Dendritic cell treated with granulocyte-macrophage colony-stimulating factor and Interleukin-4, amounts not matched to agents 40 ng/mL and 50 ng/mL, for 4 days (primary cell): ENCODE measurements at regions not wholly inside any gene's neighbourhood (a gene's known extent, or its start where the extent isn't known, plus 50 kb on each side); places are given as distances from the start of the nearest gene placed in this dataset.

Experiments
- H3K27ac Mint-ChIP-seq: one replicate; pipeline ENCODE4 v1.8.0; 2022; ENCODE audit warnings: mild to moderate bottlenecking, mixed read lengths
- H3K27me3 Mint-ChIP-seq: one replicate; pipeline ENCODE4 v1.8.0; 2022; ENCODE audit warnings: mild to moderate bottlenecking, mixed read lengths
- H3K36me3 Mint-ChIP-seq: one replicate; pipeline ENCODE4 v1.8.0; 2022; ENCODE audit warnings: low read depth, mixed read lengths
- H3K4me1 Mint-ChIP-seq: one replicate; pipeline ENCODE4 v1.8.0; 2022; ENCODE audit warnings: low read depth, mixed read lengths
- H3K4me3 Mint-ChIP-seq: one replicate; pipeline ENCODE4 v1.8.0; 2022; ENCODE audit warnings: mild to moderate bottlenecking, moderate library complexity, mixed read lengths
- H3K9me3 Mint-ChIP-seq: one replicate; pipeline ENCODE4 v1.8.0; 2022; ENCODE audit warnings: mixed read lengths
- intact Hi-C: fragments of 100-400 bp; cut with micrococcal nuclease; formaldehyde crosslinking; loops from one replicate; pipeline ENCODE4 v1.15.0; 2022

DNA sequence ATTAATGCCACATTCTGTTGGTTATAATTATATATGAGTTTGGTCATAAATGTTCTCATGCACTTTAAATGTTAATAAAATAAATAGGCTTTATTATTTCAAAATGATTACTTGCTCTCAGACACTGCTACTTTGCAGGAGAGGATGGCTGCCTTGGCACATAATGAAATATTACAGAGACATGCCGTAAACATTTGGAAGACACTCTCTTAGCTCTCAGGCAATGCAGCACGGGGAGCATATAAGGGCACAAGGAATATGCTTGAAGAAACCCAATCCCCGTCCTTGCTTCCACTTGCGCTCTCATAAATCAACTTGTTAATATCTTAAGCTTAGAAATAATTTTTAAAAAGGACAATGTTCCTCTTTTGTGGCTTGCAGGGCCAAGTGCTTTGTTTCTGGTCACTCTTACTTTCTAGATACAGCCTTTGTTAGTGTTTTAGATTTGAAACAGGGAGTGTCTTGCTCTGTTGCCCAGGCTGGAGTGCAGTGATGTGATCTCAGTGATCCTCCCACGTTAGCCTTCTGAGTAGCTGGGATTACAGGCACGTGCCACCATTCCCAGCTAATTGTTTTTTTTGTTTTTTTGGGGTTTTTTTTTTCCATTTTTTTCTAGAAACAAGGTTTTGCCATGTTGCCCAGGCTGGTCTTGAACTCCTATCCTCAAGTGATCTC lies 445.0 kb downstream of the SPRY1 start:
- Mint-ChIP-seq H3K27ac (no peak overlapping the region), H3K4me3 (no peak overlapping the region), H3K36me3 (no peaks in the 10 kb centered on the region), H3K9me3 (no peaks in the 10 kb centered on the region), H3K4me1 (no peaks in the 10 kb centered on the region), H3K27me3 (no peaks in the 10 kb centered on the region)
- intact Hi-C loops, result no loop called here

- Mint-ChIP-seq H3K27me3 (no peaks in the 10 kb centered on the region), H3K27ac (no peak overlapping the region), H3K4me3 (no peak overlapping the region), H3K36me3 (no peaks in the 10 kb centered on the region), H3K4me1 (no peaks in the 10 kb centered on the region), H3K9me3 (no peaks in the 10 kb centered on the region)
- intact Hi-C loops, result no loop called here
Measured at GRCh38 chr4:123843137-123843536, 446.5 kb downstream of the SPRY1 start.

- Mint-ChIP-seq H3K36me3 (no peaks in the 10 kb centered on the region), H3K9me3 (no peaks in the 10 kb centered on the region), H3K27ac (no peak overlapping the region), H3K4me1 (no peaks in the 10 kb centered on the region), H3K4me3 (no peak overlapping the region), H3K27me3 (no peaks in the 10 kb centered on the region)
- intact Hi-C loops, result no loop called here
Measured at GRCh38 chr4:123844374-123844773, 447.8 kb downstream of the SPRY1 start.

DNA sequence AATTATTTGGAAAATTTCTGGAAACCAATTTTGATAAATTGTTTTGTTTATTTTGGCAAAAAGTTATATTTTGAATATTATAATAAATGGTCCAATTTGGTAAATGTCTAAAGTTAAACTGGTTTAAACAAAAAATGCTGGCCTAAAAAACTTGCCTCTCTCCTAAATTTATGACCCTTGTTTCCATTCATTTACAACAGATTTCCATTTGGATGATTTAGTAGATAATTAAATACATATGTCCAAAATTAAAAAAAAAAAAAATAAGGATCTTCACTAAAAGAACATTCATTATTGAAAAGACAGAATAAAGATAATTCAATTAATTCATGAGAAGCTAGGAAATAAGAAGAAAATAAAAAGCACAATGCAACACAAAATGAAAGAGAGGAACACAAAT lies 449.5 kb downstream of the SPRY1 start:
- Mint-ChIP-seq H3K4me1 (no peaks in the 10 kb centered on the region), H3K36me3 (no peaks in the 10 kb centered on the region), H3K9me3 (no peaks in the 10 kb centered on the region), H3K27me3 (no peaks in the 10 kb centered on the region), H3K4me3 (no peak overlapping the region), H3K27ac (no peak overlapping the region)
- intact Hi-C loops, result no loop called here

- Mint-ChIP-seq H3K27me3 (no peaks in the 10 kb centered on the region), H3K36me3 (no peaks in the 10 kb centered on the region), H3K9me3 (no peaks in the 10 kb centered on the region), H3K27ac (no peak overlapping the region), H3K4me3 (no peak overlapping the region), H3K4me1 (no peaks in the 10 kb centered on the region)
- intact Hi-C loops, result no loop called here
Measured at GRCh38 chr4:123846561-123846960, 450.0 kb downstream of the SPRY1 start.

GRCh38 chr4:123848606-123849005 lies 452.0 kb downstream of the SPRY1 start:
- Mint-ChIP-seq H3K4me1 (no peaks in the 10 kb centered on the region), H3K9me3 (no peaks in the 10 kb centered on the region), H3K4me3 (no peak overlapping the region), H3K27me3 (no peaks in the 10 kb centered on the region), H3K27ac (no peak overlapping the region), H3K36me3 (no peaks in the 10 kb centered on the region)
- intact Hi-C loops, result no loop called here

DNA sequence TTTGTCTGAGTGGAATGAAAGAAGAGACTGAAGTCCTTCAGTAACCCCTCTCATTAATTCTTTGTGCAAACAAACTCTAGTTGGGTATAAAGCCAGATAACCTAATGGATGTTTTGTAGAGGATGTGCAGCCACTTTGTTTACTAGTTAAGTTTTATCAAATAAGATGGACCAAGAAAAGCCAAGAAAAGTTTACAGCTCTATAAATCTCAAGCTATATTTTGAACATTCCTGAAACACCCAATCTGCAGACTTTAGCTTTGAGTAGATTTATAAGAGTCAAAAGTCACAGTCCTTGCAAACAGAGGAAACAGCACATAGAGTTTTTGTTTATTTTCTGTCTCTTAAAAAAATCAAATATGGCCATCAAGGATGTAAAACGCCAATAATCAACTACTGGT lies 452.9 kb downstream of the SPRY1 start:
- Mint-ChIP-seq H3K4me3 (no peak overlapping the region), H3K27ac (no peak overlapping the region), H3K4me1 (no peaks in the 10 kb centered on the region), H3K27me3 (no peaks in the 10 kb centered on the region), H3K9me3 (no peaks in the 10 kb centered on the region), H3K36me3 (no peaks in the 10 kb centered on the region)
- intact Hi-C loops, result no loop called here

- no peaks in the 10 kb centered on the region for H3K4me1 Mint-ChIP-seq
- no peaks in the 10 kb centered on the region for H3K9me3 Mint-ChIP-seq
- H3K36me3 Mint-ChIP-seq, result no peaks in the 10 kb centered on the region
- intact Hi-C loops, result no loop called here
- H3K4me3 Mint-ChIP-seq, result no peak overlapping the region
- no peak overlapping the region for H3K27ac Mint-ChIP-seq
- H3K27me3 Mint-ChIP-seq, result no peaks in the 10 kb centered on the region
Measured at GRCh38 chr4:123851521-123851920, 454.9 kb downstream of the SPRY1 start.

GRCh38 chr4:123853651-123854050 lies 457.1 kb downstream of the SPRY1 start:
- no peaks in the 10 kb centered on the region for H3K36me3 Mint-ChIP-seq
- no peak overlapping the region for H3K4me3 Mint-ChIP-seq
- intact Hi-C loops, result no loop called here
- H3K9me3 Mint-ChIP-seq, result no peaks in the 10 kb centered on the region
- H3K27ac Mint-ChIP-seq, result no peak overlapping the region
- H3K27me3 Mint-ChIP-seq, result no peaks in the 10 kb centered on the region
- H3K4me1 Mint-ChIP-seq, result no peaks in the 10 kb centered on the region

DNA sequence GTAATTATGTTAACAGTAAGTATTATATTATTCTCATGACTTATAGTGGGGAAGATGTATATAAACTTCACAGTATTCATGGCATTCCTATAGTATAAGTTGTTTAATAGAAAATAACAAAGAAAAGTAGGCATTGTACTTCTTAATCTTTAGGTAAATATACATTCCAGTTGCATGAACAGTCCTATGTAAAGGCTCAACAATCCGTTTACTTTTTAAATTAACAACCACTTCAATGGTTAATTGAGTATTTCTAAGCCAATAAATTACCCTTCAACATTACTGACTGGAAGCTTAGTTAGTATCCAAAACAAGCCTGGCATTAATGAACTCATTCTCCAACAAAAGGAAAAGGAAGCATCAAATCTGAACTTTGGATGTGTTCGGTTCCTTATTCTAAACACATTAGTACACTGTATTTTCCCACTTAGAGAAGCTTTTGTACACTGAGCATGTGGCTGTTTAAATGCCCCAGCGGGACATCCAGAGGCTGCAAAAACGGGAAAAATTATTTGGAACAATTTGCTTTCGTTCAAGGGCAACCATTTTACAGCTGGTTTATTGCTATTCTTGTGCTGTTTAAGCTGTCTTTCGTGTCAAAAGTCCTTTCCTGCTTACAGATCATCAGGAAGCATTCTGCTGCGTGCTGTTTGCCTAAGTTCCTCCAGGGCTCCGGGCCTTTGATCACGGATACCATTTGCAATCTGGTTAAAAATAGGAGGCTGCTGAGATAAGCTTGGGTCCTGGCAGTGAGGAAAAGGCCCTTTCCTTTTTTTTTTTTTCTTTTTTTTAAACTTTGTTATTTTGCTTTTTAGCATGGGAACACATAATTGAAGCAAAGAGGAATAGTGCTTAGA lies 460.3 kb downstream of the SPRY1 start:
- no peaks in the 10 kb centered on the region for H3K27me3 Mint-ChIP-seq

DNA sequence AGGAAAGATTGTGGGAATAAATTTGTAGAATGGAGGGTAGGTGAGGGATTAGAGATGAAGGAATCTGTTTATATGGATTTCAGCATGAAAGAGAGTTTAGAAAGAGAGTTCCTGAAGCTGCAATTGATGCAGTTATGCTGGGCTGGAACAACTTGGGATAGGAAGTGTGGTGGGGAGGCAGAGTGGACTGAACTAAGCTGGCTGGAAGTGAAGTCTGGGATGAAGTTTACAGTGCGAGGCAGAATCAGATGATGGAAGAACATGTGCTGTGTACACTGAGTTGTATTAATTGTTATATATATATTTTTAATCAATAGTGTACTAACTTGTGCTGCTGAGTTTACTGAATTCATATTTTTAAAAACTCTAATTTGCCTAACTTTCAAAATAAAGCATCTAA lies 461.9 kb downstream of the SPRY1 start:
- no peaks in the 10 kb centered on the region for H3K27me3 Mint-ChIP-seq
- H3K4me1 Mint-ChIP-seq, result no peaks in the 10 kb centered on the region
- intact Hi-C loops, result no loop called here
- H3K27ac Mint-ChIP-seq, result no peak overlapping the region
- H3K36me3 Mint-ChIP-seq, result no peaks in the 10 kb centered on the region
- no peaks in the 10 kb centered on the region for H3K9me3 Mint-ChIP-seq
- no peak overlapping the region for H3K4me3 Mint-ChIP-seq

More for the DNA sequence above, 460.3 kb downstream of the SPRY1 start:
- Mint-ChIP-seq H3K27ac (no peak overlapping the region), H3K36me3 (no peaks in the 10 kb centered on the region), H3K4me3 (no peak overlapping the region), H3K9me3 (no peaks in the 10 kb centered on the region), H3K4me1 (no peaks in the 10 kb centered on the region)
- intact Hi-C loops, result no loop called here

GRCh38 chr4:123862812-123863211 lies 466.2 kb downstream of the SPRY1 start:
- no peak overlapping the region for H3K27ac Mint-ChIP-seq
- no peaks in the 10 kb centered on the region for H3K36me3 Mint-ChIP-seq
- peaks cover 9% of the 10 kb centered on the region for H3K9me3 Mint-ChIP-seq
- H3K4me1 Mint-ChIP-seq, result no peaks in the 10 kb centered on the region
- H3K27me3 Mint-ChIP-seq, result no peaks in the 10 kb centered on the region
- intact Hi-C loops, result no loop called here
- H3K4me3 Mint-ChIP-seq, result no peak overlapping the region

GRCh38 chr4:123866796-123867195 lies 470.2 kb downstream of the SPRY1 start:
- H3K36me3 Mint-ChIP-seq, result no peaks in the 10 kb centered on the region
- H3K9me3 Mint-ChIP-seq, result peaks cover 9% of the 10 kb centered on the region
- intact Hi-C loops, result no loop called here
- no peak overlapping the region for H3K4me3 Mint-ChIP-seq
- no peaks in the 10 kb centered on the region for H3K27me3 Mint-ChIP-seq
- no peak overlapping the region for H3K27ac Mint-ChIP-seq
- H3K4me1 Mint-ChIP-seq, result no peaks in the 10 kb centered on the region

DNA sequence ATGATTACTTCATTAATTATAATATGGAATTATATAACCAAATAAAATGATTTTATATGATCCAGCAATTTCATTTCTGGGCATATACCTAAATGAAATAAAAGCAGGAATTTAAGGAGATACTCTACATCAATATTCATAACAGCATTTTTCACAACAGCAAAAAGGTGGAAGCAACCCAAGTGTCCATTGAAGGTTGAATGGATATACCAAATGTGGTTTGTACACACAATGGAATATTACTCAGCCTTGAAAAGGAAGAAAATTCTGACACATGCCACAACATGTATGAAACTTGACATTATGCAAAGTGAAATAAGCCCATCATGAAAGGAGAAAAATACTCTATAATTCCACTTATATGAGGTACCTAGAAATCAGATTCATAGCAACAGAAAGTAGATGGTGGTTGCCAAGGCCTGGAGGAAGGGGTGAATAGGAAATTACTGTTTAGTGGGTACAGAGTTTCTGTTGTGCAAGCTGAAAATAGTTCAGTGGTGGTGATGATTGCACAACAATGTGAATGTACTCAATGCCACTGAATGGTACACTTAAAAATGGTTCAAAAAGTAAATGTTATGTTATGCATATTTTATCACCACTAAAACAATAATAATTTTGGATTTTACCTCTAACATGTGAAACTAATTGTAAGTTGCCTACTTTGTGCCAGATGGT lies 471.5 kb downstream of the SPRY1 start:
- H3K27me3 Mint-ChIP-seq, result no peaks in the 10 kb centered on the region
- H3K4me1 Mint-ChIP-seq, result no peaks in the 10 kb centered on the region
- intact Hi-C loops, result no loop called here
- no peak overlapping the region for H3K27ac Mint-ChIP-seq
- H3K4me3 Mint-ChIP-seq, result no peak overlapping the region
- peaks cover 9% of the 10 kb centered on the region for H3K9me3 Mint-ChIP-seq
- no peaks in the 10 kb centered on the region for H3K36me3 Mint-ChIP-seq
